GM18507 (cell line): ENCODE measurements at regions not wholly inside any gene's neighbourhood (a gene's known extent, or its start where the extent isn't known, plus 50 kb on each side); places are given as distances from the start of the nearest gene placed in this dataset.
"Not testable (repeated sequence)": the region's sequence is repeated elsewhere in the genome, so short reads cannot be mapped to it uniquely, and the experiment has no call there.

ENCODE experiments used
- DNase-seq: peaks from one replicate; pipeline ENCODE4 v3.0.0; 2011; ENCODE audit warnings: low read depth; ENCODE audit not compliant: insufficient read length; ENCODE audit errors: extremely low spot score
- FAIRE-seq: peaks from 2 replicates; lab custom pipeline; 2011; peaks lifted over from hg19 to GRCh38; lab: Jason Lieb, UNC

DNA sequence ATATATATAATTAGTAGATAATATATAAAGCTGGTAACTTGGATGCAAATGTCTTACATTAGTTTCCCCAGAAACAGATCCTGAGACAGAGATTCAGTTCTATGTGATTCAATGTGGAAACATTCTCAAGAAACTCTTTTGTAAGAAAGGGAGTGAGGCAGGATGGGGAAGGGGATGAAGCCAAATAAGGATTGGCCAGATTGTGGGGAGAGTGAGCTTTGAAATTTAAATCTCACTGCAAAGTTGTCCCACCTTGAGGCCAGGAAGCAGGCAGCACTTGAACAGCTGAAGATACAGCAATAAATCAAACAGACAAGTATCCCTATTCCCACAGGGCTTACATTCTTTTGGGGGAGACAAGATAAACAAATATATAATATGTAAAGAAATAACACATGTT, 126.3 kb upstream of the HEY2 start:
- no peak for DNase-seq
- no peak for FAIRE-seq

DNA sequence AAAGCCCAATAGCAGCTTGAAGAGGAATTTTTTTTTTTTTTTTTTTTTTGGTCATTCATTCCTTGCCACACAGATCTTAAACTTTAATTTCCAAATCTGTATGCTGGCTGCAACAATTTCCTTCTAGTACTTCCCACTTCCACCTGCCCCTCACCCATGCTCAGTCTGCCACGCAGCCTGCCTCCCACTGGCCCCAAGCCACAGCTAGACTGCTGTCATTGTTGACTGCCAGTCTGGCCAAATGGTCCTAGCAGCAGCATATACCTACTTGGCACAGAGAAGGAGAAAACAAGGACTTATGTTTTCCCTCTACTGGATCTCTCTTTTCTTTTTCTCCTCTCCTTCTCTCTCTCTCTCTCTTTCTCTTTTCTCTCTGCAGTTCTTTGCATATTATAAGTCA, 118.3 kb upstream of the HEY2 start:
- FAIRE-seq (no peak), DNase-seq (no peak)

DNA sequence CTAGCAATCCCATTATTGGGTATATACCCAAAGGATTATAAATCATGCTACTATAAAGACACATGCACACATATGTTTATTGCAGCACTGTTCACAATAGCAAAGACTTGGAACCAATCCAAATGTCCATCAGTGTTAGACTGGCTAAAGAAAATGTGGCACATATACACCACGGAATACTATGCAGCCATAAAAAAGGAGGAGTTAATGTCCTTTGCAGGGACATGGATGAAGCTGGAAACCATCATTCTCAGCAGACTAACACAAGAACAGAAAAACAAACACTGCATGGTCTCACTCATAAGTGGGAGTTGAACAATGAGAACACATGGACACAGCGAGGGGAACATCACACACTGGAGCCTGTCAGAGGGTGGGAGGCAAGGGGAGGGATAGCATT, 113.4 kb upstream of the HEY2 start:
- DNase-seq, FAIRE-seq: not testable (repeated sequence)

DNA sequence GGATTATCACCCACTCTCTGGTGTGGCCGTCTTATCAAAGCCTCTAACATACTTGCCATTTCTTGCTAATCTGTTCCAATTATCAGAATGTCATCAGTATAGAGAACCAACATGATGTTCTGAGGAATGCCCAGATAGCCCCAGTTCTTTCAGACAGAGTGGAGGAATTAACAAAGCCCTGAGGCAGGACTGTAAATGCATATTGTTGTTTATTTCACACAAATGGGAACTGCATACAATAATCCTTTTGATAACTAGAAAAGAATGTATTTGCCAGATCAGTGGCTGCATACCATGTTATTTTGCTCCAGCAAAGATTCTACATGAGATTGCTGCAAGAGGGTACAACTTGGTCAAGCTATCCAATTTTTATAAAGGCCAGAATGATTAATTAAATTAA, 112.8 kb upstream of the HEY2 start:
- DNase-seq (no peak), FAIRE-seq (no peak)

DNA sequence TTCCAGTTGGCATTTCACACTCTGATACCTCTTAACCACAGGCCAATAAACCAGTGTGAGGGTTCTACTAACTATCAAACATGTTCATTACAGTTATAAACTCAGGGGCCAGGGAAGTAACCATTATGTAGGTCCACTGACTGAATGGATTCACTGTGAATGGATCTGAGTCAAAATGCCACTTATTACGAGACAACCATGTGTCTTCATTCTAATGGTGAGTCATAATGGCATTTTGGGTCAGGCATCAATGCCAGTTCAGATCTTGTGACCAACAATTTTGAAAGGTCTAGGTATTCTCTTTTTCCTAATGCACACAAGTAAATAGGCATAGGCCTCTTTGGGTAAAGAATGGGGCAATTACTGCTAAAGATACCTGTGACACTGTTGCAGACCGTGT, 112.2 kb upstream of the HEY2 start:
- DNase-seq = no peak
- no peak for FAIRE-seq

DNA sequence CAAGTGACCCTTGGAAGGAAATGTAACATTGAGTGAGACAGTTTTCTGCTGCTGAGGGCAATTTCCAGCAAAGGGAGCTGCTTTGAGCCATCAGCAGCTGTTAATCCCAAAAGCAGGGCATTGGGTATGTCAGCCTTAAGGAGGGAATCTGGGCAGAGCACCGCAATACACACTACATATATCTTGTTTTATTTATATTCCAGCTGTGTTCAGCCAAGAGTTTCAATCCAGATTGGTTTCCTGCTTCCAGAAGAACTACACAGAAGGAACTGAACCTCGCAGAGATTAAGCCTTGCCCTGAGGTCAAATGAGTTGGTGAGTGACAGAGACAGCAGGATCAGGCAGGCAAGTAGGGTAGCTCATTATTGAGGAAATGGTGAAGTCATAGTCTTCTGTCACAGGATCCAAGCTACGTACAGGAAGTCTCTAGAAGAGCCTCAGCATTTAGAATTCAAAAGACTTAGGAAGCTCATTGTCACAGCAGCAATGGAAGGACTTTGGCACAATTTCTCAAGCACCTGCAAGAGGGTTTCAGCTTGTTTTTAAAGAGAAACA, 109.9 kb upstream of the HEY2 start:
- FAIRE-seq (no peak), DNase-seq (no peak)

DNA sequence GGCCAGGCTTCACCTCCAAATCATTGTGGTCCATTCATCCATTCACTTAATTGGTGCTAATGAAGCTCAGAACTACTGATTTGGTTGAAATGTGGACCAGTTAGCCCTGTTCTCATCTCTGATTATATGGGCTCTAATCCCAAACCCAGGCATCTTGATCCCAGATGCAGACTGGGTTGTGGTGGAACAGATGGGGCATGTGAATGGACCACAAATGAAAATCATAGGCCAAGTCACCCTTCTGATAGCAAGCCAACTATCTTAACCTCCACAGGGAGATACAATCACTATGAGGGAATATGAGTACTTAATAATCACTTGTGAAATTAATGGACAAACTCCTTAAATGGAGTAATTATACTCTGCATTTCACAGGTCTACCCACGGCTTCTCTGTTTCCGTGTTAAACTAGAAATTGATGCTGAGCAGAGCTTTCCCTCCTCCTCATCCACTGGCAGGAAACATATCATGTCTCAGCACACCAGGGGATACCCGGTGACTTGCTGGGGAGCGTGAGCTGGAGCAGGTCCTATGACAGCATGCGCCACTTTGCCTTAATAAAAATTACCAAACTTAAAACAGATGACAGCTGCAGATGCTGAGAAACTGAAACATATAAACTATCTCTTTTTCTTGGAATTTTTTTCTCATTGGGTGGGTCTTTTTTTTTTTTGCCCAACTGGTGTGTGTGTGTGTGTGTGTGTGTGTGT, 108.8 kb upstream of the HEY2 start:
- DNase-seq (no peak), FAIRE-seq (no peak)

DNA sequence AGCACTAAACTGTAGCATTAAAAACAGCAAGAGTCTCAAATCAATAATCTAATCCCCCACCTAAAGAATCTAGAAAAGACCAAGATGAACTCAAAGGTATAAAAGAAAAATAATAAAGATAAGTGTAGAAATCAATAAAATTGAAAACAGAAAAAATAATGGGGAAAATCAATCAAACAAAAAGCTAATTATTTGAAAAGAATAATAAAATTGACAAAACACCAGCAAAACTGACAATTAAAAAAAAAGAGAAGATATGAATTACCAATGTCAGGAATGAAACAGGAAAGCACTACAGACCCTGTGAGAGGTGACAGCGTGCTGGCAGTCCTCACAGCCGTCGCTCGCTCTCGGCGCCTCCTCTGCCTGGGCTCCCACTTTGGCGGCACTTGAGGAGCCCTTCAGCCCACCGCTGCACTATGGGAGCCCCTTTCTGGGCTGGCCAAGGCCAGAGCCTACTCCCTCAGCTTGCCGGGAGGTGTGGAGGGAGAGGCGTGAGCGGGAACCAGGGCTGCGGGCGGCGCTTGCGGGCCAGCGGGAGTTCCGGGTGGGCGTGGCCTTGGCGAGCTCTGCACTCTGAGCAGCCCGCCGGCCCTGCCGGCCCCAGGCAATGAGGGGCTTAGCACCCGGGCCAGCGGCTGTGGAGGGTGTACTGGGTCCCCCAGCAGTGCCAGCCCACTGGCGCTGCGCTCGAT, 105.3 kb upstream of the HEY2 start:
- not testable (repeated sequence) for DNase-seq, FAIRE-seq

DNA sequence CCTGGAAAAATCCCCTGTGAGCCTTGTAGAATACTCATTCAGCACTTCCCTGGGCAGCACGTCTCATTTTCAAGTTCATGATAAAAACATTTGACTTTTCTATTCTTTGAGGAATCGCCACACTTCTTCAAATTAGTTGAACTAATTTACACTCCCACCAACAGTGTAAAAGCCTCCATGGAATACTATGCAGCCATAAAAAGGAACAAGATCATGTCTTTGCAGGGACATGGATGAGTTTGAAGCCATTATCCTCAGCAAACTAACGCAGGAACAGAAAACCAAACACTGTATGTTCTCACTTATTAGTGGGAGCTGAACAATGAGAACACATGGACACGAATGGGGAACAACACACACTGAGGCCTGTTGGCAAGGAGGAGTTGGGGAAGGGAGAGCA, 102.0 kb upstream of the HEY2 start:
- FAIRE-seq = no peak

DNA sequence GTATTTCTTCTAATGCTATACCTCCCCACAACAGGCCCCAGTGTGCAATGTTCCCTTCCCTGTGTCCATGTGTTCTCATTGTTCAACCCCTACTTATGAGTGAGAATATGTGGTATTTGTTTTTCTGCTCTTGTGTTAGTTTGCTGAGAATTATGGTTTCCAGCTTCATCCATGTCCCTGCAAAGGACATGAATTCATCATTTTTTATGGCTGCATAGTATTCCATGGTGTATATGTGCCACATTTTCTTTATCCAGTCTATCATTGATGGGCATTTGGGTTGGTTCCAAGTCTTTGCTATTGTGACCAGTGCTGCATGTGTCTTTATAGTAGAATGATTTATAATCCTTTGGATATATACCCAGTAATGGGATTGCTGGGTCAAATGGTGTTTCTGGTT, 95.7 kb upstream of the HEY2 start:
- not testable (repeated sequence) for DNase-seq, FAIRE-seq

More for the DNA sequence above, 102.0 kb upstream of the HEY2 start:
- DNase-seq = no peak

DNA sequence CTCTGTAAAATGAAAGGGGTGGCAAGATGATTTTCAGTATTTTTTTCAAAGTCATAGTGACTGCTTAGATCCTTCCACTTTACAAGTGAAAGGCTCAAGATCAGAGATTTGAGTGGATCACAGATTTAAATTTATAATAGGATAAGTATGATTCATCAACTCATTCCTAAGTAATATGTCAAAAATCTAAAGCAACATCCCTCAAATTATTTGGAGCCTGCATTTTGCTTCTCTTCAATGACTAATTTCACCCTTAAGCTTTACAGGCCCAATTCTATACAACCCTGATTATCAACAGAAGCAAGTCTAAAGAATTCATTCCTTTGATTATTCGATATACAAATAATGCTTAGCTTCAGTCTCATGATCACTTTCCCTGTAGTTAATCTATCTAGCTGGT, 93.9 kb upstream of the HEY2 start:
- no peak for DNase-seq
- no peak for FAIRE-seq

DNA sequence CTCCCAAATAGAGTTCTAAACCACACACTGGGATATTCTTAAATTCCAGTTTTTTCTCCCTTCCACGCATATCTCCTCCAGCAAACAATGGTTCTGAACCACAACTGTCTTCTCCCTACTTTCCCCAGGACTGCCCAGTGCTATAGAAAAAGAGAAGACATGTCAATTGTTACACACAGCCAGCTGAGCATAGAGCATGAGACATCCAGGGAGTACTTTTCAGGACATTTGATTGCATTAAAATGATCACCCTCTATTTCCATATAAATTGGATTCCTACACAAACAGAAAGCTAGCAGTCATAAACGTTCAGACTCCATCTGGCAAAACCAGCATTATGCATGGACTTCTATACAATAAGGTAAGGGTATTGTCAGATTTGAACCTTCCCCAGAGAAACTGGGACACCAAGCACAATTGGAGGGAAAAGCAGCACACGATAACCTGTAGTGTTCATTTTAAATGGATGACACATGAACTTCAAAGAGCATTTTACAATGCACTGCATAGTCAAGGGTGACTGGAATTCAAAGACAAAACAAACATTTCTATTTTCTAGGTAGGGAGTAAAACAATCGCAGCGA, 93.1 kb upstream of the HEY2 start:
- FAIRE-seq (no peak), DNase-seq (no peak)

DNA sequence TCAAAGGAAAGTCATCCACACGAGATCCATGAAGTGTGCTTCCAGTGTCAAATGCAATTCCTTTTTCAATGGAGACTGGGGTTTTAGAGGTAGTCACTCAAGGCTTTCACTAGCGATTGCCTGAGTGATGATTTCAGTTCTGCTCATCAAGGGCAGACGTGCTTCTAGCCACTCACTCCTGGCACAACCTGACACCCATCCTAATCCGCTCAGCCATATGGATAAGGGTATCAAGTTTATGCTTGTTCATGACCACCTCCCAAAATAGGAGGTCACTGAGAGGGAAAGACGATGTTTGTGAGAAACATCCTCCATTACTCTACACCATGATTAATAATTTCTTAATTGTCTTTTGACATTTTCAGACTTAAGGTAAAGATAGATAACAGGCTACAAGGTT, 91.3 kb upstream of the HEY2 start:
- FAIRE-seq = no peak
- no peak for DNase-seq

DNA sequence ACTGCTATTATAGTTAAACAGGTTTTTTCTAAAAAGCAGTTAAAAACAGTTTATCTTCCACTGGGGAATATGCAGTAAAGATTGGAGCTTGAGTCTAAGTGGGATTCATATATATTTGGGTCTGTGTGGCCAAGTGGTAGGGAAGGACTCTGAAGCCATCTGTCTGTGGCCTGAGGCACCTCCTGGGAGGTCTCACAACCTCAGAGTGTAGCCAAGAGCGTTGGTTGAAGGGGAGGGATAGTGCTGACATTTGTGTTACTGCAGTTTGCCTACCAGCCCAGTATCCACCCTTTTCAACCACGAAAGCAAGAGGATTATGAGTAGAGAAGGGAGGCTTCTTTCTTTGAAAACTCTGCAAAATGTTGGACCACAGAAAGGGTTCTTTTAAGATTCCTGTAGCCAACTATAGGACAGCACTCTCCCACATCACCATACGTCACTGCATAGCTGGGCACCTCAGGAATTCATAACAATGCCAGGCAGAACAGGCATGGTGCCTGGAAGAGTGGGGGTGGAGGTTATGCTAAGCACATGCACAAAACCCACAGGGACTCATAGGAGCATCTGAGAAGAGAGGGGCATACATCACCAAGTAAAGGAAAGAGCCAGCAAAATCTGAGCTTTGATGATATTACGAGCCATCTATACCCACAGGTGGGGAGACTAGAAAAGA, 90.5 kb upstream of the HEY2 start:
- DNase-seq = no peak
- FAIRE-seq = no peak

DNA sequence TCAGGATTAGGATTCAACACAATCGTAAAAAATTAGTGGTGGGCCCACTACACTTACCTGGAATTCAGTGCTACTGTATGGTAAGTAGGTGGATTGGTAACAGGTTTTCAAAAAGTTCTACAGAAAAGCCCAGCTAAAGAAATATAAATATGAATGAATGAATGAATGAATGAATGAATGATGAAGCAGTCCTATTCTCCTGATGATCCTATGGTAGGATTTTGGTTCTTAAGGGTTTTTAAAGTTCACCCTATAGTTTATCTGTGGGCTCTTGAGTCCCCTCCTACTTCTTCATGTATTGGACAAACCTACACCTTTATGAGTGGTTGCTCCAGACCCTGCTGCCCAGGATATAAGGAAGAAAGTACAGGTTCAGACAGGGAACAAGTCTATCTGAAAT, 89.5 kb upstream of the HEY2 start:
- FAIRE-seq = no peak
- no peak for DNase-seq

DNA sequence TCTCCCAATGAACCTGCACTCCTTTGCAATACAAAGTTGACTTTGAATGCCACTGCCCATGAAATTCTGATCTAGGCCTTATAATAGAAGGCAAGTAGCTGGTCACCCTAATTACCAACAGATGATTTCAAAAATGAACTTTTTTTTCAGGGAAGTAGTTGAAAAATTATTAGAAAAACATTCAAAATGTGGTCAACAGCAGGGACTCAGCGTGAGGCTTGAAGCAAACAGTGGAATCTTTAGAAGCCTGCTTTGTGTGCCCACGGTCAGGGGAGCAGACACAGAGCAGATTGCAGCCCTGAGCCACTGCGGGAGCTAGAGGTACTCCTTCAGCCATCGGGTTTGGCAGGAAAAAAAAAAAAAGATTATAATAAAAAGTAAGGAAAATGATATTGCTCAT, 87.1 kb upstream of the HEY2 start:
- DNase-seq = no peak
- no peak for FAIRE-seq

DNA sequence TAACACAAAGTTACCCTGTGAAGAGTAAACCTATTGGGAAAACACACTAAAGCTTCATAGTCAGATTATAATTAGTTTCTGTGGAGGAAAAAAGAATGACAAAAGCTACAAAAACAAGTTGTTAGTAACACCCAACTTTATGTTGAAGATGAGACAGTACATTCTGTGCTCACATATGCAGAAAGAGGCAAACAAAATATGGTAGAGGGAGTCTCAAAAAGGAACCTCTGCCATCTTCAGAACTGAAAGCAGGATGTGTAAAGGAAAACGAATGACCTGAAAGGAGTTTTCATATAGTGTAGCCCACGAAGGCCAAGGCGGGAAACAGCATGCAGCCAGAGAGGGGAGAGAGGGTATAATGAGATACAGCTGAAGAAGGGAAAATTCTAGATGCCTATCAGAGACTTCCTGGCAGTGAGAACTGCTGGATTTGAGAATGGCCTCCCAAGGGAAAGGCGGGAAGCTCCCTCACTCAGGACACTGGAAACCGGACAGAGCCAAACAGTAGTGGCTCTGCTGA, 84.1 kb upstream of the HEY2 start:
- no peak for FAIRE-seq

DNA sequence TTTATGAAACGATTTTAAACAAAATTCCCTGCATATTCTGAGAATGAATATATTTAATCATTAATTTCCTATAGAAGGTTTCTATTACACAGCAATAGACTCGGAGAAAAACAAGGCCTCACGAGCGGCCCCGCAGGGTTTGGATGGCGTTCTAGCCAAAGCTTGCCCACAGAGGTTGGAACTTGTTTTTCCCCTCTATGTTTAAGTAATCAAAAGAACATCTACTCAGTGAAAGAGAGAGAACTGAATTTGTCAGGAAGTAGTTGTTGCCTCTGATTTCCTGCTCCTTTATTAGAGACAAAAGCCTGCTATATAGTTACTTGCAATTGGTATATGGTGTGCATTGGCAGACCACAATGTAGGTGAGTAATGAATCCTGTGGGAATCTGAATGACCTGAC, 82.1 kb upstream of the HEY2 start:
- DNase-seq (no peak), FAIRE-seq (no peak)

More for the DNA sequence above, 84.1 kb upstream of the HEY2 start:
- no peak for DNase-seq

DNA sequence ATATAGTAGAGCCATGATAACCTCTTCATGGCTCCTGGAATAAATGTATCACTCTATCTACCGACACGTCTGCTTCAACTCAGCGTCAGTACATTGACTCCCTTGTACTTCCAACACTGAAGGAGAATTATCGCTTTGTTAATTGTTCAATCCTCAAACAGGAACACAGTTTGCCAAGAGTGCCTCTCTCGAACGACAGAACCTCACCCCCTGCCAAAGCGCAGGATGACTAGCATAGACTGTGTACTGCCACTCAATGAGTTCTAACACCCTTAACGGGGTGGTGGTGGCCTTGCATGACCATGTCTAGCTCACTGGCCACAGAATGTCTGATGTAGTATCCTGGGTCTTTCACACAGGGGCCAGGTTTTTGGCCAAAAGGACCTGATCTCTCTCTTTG, 81.4 kb upstream of the HEY2 start:
- no peak for DNase-seq
- no peak for FAIRE-seq

DNA sequence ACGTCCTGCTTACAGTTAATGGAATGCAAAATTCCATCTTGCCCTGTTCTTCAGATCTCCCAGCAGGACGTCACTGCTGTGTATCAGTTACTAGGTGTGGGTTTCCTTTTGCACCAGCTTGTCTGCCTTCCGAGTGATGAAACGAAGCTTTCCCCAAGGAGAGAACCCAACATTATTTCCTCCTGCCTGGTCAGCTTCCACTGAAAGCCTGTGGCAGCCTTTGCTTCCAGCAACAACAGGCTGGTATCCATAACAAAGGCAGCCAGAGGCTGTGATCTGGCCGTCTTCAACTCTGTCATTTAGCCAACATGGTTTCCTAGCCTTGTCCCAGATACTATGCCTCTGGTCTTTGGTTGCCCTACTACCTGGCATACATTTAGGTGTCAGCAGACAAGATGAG, 78.9 kb upstream of the HEY2 start:
- DNase-seq = no peak
- no peak for FAIRE-seq
